ENCODE measurements at regions not wholly inside any gene's neighbourhood (a gene's known extent, or its start where the extent isn't known, plus 50 kb on each side); places are given as distances from the start of the nearest gene placed in this dataset.
"Not testable (repeated sequence)": the region's sequence is repeated elsewhere in the genome, so short reads cannot be mapped to it uniquely, and the experiment has no call there.

DNA sequence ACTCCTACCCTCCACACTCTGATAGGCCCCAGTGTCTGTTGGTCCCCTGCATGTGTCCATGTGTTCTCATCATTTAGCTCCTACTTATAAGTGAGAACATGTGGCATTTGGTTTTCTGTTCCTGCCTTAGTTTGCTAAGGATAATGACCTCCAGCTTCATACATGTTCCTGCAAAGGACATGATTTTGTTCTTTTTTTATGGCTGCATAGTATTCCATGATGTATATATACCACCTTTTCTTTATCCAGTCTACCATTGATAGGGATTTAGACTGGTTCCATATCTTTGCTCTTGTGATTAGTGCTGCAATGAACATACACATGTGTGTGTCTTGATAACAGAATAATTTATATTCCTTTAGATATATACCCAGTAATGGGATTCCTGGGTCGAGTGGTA lies 67.9 kb downstream of the MSX2 start:
- DNase-seq; ATAC-seq; H3K4me3 Mint-ChIP-seq; H3K4me1 Mint-ChIP-seq (ENCODE audit: low read depth); H3K27ac Mint-ChIP-seq; H3K27me3 Mint-ChIP-seq (ENCODE audit: low read depth); POLR2A ChIA-PET; H3K36me3 Mint-ChIP-seq (ENCODE audit: low read depth); H3K9me3 Mint-ChIP-seq (ENCODE audit: insufficient read depth): not testable (repeated sequence)
- CTCF ChIA-PET: interaction anchor here (1.0 to 6.8 kb wide), 2 partner anchors 370 to 373 kb away, joined by 5 to 64 read pairs; no protein-coding TSS in a partner anchor

- ChIA-PET CTCF (interaction anchor here (6.8 kb wide), 1 partner anchor 371 kb away, joined by 64 read pairs; no protein-coding TSS in a partner anchor), POLR2A (no interaction called here)
- Mint-ChIP-seq H3K36me3 (ENCODE audit: low read depth) (no peaks in the 10 kb centered on the region), H3K4me1 (ENCODE audit: low read depth) (no peaks in the 10 kb centered on the region), H3K27me3 (ENCODE audit: low read depth) (no peaks in the 10 kb centered on the region), H3K27ac (no peak overlapping the region), H3K4me3 (no peak overlapping the region), H3K9me3 (ENCODE audit: insufficient read depth) (no peaks in the 10 kb centered on the region)
- DNase-seq (no peak), ATAC-seq (no peak)
These were observed 66.5 kb downstream of the MSX2 start for GRCh38 chr5:174790906-174791305.

- Mint-ChIP-seq H3K9me3 (ENCODE audit: insufficient read depth) (no peaks in the 10 kb centered on the region), H3K27me3 (ENCODE audit: low read depth) (no peaks in the 10 kb centered on the region), H3K4me1 (ENCODE audit: low read depth) (no peaks in the 10 kb centered on the region), H3K4me3 (no peak overlapping the region), H3K27ac (no peak overlapping the region), H3K36me3 (ENCODE audit: low read depth) (no peaks in the 10 kb centered on the region)
- no peak for DNase-seq
- POLR2A ChIA-PET: no interaction called here
- ATAC-seq: no peak
- CTCF ChIA-PET: no interaction called here
These were observed 65.2 kb downstream of the MSX2 start for GRCh38 chr5:174789596-174789995.

GRCh38 chr5:174785120-174785680 lies 60.8 kb downstream of the MSX2 start:
- H3K36me3 Mint-ChIP-seq (ENCODE audit: low read depth): no peaks in the 10 kb centered on the region
- CTCF ChIA-PET: no interaction called here
- no peaks in the 10 kb centered on the region for H3K9me3 Mint-ChIP-seq (ENCODE audit: insufficient read depth)
- ATAC-seq (no peak), DNase-seq (no peak)
- H3K27ac Mint-ChIP-seq: no peak overlapping the region
- POLR2A ChIA-PET: no interaction called here
- no peak overlapping the region for H3K4me3 Mint-ChIP-seq
- no peaks in the 10 kb centered on the region for H3K4me1 Mint-ChIP-seq (ENCODE audit: low read depth)
- H3K27me3 Mint-ChIP-seq (ENCODE audit: low read depth): no peaks in the 10 kb centered on the region

Data from activated CD8-positive, alpha-beta T cell treated with anti-CD3 and anti-CD28 coated beads, Interleukin-2, amount 10 ng/mL, durations not matched to agents 7 days and 5 days (primary cell).